Activated CD4-positive, alpha-beta memory T cell treated with anti-CD3 and anti-CD28 coated beads, Interleukin-2, amount 10 ng/mL, durations not matched to agents 7 days and 5 days (primary cell): ENCODE measurements at regions not wholly inside any gene's neighbourhood (a gene's known extent, or its start where the extent isn't known, plus 50 kb on each side); places are given as distances from the start of the nearest gene placed in this dataset.

Experiments used
- CTCF ChIA-PET: fragments of 350-600 bp; sonication (Branson Sonifier 250); formaldehyde crosslinking; loops from one replicate; lab custom pipeline; 2021; ENCODE audit warnings: antibody characterized with exemption, inconsistent platforms; lab: Charles Lee
- POLR2A ChIA-PET: fragments of 350-600 bp; sonication (Branson Sonifier 250); formaldehyde crosslinking; loops from one replicate; lab custom pipeline; 2021; ENCODE audit warnings: antibody characterized with exemption; lab: Charles Lee
- DNase-seq: peaks from one replicate; pipeline ENCODE4 v3.0.0-alpha.2; 2020
- H3K27ac Mint-ChIP-seq: one replicate; pipeline ENCODE4 v1.8.0; 2021; ENCODE audit warnings: mild to moderate bottlenecking, mixed read lengths
- H3K27me3 Mint-ChIP-seq: one replicate; pipeline ENCODE4 v1.8.0; 2021; ENCODE audit warnings: mixed read lengths
- H3K36me3 Mint-ChIP-seq: one replicate; pipeline ENCODE4 v1.8.0; 2021; ENCODE audit warnings: low read depth, mixed read lengths
- H3K4me1 Mint-ChIP-seq: one replicate; pipeline ENCODE4 v1.8.0; 2021; ENCODE audit warnings: mixed read lengths
- H3K4me3 Mint-ChIP-seq: one replicate; pipeline ENCODE4 v1.8.0; 2021; ENCODE audit warnings: mild to moderate bottlenecking, mixed read lengths
- H3K9me3 Mint-ChIP-seq: one replicate; pipeline ENCODE4 v1.8.0; 2021; ENCODE audit warnings: mixed read lengths

DNA sequence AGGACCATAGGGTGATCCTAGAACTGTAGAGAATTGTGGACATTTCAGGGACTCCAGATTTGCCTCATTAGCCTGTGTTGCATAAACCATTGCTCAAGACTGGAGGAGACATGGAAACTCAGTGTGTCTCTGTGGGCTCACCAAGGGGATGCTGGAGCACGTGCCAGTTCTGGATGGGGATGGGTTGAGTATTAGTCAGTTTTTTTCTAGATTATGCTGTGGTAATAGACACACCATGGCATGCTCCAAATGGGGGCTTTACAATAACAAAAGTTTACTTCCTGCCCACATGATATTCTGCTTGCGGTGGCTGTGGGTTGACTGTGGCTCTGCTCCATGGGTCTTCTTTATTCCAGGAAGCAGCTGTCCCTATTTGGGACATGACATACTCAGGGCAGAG is 125.4 kb downstream of the FOXD2 start:
- DNase-seq, result no peak
- Mint-ChIP-seq H3K27ac (no peak overlapping the region), H3K4me1 (peaks cover 1% of the 10 kb centered on the region), H3K36me3 (no peaks in the 10 kb centered on the region), H3K9me3 (no peaks in the 10 kb centered on the region), H3K27me3 (peaks cover 20% of the 10 kb centered on the region), H3K4me3 (no peak overlapping the region)
- ChIA-PET POLR2A (no interaction called here), CTCF (no interaction called here)

DNA sequence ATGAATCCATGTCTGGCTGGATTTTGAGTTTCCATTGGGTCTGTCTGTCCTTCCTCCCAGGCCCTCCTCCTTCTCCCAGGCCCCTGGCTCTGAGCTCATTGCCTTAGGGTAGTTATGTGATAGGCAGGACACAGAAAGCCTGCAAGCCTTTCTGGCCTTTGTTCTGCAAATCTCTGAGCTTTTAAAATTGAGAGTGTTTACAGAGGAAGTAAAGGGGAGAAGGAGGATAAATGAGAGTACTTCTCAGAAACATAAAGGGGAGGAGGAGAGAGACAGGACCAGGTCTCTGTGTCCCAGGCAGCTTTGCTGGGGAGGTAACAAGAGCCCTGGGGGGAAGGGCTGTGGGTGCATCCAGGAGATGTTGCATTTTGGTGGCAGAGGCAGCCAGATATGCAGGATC is 126.7 kb downstream of the FOXD2 start:
- ChIA-PET CTCF (no interaction called here), POLR2A (no interaction called here)
- no peak overlapping the region for H3K4me3 Mint-ChIP-seq
- peaks cover 1% of the 10 kb centered on the region for H3K4me1 Mint-ChIP-seq
- no peaks in the 10 kb centered on the region for H3K36me3 Mint-ChIP-seq
- no peak overlapping the region for H3K27ac Mint-ChIP-seq
- no peak for DNase-seq
- peaks cover 18% of the 10 kb centered on the region for H3K27me3 Mint-ChIP-seq
- no peaks in the 10 kb centered on the region for H3K9me3 Mint-ChIP-seq

DNA sequence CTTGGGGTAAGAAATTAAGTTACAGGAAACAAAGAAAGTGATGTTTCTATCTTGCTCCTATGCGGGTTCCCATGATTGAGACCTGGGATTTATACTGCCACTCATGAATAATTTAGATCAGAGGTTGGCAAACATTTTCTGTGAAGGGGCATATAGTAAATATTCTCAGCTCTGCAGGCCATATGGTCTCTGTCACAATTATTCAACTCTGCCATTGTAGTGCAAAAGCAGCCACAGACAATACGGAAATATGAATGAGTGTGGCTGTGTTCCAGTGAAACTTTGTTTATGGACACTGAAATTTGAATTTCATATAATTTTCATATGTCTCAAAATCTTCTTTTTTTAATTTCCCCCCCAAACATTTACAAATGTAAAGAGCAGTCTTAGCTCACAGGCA is 127.2 kb downstream of the FOXD2 start:
- DNase-seq, result no peak
- peaks cover 18% of the 10 kb centered on the region for H3K27me3 Mint-ChIP-seq
- no peak overlapping the region for H3K4me3 Mint-ChIP-seq
- peaks cover 1% of the 10 kb centered on the region for H3K4me1 Mint-ChIP-seq
- ChIA-PET POLR2A (no interaction called here), CTCF (no interaction called here)
- H3K36me3 Mint-ChIP-seq, result no peaks in the 10 kb centered on the region
- no peaks in the 10 kb centered on the region for H3K9me3 Mint-ChIP-seq
- no peak overlapping the region for H3K27ac Mint-ChIP-seq

- H3K27me3 Mint-ChIP-seq, result peaks cover 18% of the 10 kb centered on the region
- H3K9me3 Mint-ChIP-seq, result no peaks in the 10 kb centered on the region
- H3K4me1 Mint-ChIP-seq, result peaks cover 1% of the 10 kb centered on the region
- no peak for DNase-seq
- POLR2A ChIA-PET, result no interaction called here
- no peak overlapping the region for H3K4me3 Mint-ChIP-seq
- no peak overlapping the region for H3K27ac Mint-ChIP-seq
- no peaks in the 10 kb centered on the region for H3K36me3 Mint-ChIP-seq
- CTCF ChIA-PET, result no interaction called here
These were observed 127.8 kb downstream of the FOXD2 start for GRCh38 chr1:47565676-47566075.

DNA sequence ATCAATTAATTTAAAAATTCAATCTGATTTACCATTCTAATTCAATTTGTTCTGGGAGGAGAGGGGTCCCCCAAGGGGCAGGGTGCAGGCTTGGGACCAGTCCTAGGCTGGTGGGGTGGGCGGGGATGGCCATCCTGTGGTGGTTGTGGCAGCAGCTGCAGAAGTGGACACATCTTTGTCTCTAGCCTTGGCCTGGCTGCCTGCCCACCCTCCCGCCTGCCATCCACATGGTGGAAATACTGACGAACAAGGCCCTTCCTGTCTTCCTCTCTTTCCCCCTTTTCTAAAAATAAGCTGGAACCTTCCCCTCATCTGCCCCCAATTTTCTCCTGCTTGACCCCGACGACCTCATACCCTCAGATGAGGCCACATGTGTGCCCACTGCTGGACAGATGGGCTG is 130.9 kb downstream of the FOXD2 start:
- Mint-ChIP-seq H3K27me3 (peaks cover 4% of the 10 kb centered on the region), H3K36me3 (no peaks in the 10 kb centered on the region), H3K4me3 (no peak overlapping the region), H3K9me3 (no peaks in the 10 kb centered on the region), H3K27ac (no peak overlapping the region), H3K4me1 (no peaks in the 10 kb centered on the region)
- POLR2A ChIA-PET, result interaction anchor here (0.7 kb wide), 1 partner anchor 24 kb away, joined by 3 read pairs; no protein-coding TSS in a partner anchor
- no peak for DNase-seq
- CTCF ChIA-PET, result no interaction called here

DNA sequence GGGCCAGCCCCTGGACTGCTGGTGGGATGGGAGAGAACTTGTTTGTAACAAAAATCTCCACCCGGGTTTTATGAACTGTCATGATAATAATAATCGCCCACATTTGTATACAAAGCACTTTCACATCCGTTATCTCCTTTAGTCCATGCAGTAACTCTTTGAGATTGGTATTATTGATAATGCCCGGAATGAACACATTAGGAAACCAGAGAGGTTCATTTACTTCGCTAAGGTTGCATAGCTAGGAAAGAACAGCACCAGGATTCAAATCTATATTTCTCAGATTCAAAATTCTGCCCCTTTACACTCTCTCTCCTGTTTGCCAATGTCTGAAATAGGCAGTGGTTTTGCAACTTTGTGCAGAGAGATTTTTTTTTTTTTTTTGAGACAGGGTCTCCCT is 131.4 kb downstream of the FOXD2 start:
- DNase-seq, result no peak
- POLR2A ChIA-PET, result interaction anchor here (0.7 kb wide), 1 partner anchor 23 kb away, joined by 3 read pairs; no protein-coding TSS in a partner anchor
- H3K9me3 Mint-ChIP-seq, result no peaks in the 10 kb centered on the region
- no peak overlapping the region for H3K27ac Mint-ChIP-seq
- peaks cover 3% of the 10 kb centered on the region for H3K27me3 Mint-ChIP-seq
- CTCF ChIA-PET, result no interaction called here
- H3K36me3 Mint-ChIP-seq, result no peaks in the 10 kb centered on the region
- H3K4me3 Mint-ChIP-seq, result no peak overlapping the region
- H3K4me1 Mint-ChIP-seq, result no peaks in the 10 kb centered on the region

GRCh38 chr1:47569681-47570470 is 132.0 kb downstream of the FOXD2 start:
- Mint-ChIP-seq H3K27me3 (peaks cover 2% of the 10 kb centered on the region), H3K27ac (no peak overlapping the region), H3K4me3 (no peak overlapping the region), H3K4me1 (no peaks in the 10 kb centered on the region), H3K36me3 (no peaks in the 10 kb centered on the region), H3K9me3 (no peaks in the 10 kb centered on the region)
- DNase-seq, result no peak
- ChIA-PET CTCF (no interaction called here), POLR2A (interaction anchor here (0.7 kb wide), 1 partner anchor 22 kb away, joined by 3 read pairs; no protein-coding TSS in a partner anchor)

GRCh38 chr1:47571161-47571560 is 133.3 kb downstream of the FOXD2 start:
- Mint-ChIP-seq H3K36me3 (no peaks in the 10 kb centered on the region), H3K9me3 (no peaks in the 10 kb centered on the region), H3K27me3 (peaks cover 2% of the 10 kb centered on the region), H3K27ac (no peak overlapping the region), H3K4me1 (no peaks in the 10 kb centered on the region), H3K4me3 (no peak overlapping the region)
- DNase-seq, result no peak
- CTCF ChIA-PET, result no interaction called here
- POLR2A ChIA-PET, result no interaction called here

DNA sequence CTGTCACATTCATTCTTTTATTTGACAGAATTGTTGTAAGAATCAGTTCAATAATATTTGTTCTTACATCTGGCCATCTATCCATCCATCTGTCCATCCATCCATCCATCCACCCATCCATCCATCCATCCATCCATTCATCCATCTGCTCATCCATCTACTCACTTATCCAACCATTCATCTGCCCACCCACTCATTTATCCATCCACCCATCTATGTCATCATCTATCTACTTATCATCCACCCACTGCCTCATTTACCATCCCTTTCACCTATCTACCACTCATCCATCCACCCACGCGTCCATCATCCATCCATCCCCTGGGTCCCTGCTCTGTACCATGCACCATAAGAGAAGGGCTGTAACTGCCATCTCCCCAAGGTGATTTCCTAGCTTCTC is 134.1 kb downstream of the FOXD2 start:
- ChIA-PET CTCF (no interaction called here), POLR2A (no interaction called here)
- no peak for DNase-seq
- Mint-ChIP-seq H3K27me3 (peaks cover 2% of the 10 kb centered on the region), H3K9me3 (no peaks in the 10 kb centered on the region), H3K27ac (no peak overlapping the region), H3K36me3 (no peaks in the 10 kb centered on the region), H3K4me1 (no peaks in the 10 kb centered on the region), H3K4me3 (no peak overlapping the region)

DNA sequence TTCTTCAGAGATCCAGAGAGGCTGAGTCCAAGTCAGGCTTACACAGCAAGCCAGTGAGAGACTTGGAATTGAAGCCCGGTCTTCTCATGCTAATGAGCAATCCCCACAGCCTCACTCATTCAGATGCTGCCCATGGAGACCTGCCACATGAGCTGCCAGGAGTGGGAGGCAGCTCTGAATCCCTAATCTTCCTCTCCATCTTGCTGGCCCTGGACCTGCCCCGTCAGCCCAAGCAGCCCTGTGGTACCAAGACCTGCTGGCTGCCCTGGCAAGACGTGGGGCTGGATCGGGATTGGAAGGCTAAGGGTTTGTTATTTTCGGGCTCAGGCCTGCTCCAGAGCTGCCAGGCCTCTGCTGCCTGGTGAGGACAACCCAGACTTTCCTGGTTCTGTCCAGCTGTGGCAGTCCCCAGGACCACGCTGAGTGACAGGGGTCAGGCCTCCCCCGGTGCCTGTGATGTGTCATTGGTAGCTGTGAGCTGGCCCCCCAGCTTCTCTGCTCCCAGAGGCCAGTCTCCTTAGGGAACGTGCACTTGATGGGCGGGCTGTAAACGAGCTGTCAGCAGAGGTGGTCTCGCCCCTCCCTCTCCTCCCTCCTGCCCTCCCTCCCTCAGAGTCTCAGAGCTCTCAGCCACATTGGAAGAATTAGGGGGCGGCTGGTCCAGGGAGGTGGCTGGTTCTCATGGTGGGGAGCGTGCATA is 135.0 kb downstream of the FOXD2 start:
- H3K4me3 Mint-ChIP-seq, result no peak overlapping the region
- peaks cover 2% of the 10 kb centered on the region for H3K27me3 Mint-ChIP-seq
- ChIA-PET POLR2A (no interaction called here), CTCF (no interaction called here)
- no peaks in the 10 kb centered on the region for H3K4me1 Mint-ChIP-seq
- H3K9me3 Mint-ChIP-seq, result no peaks in the 10 kb centered on the region
- H3K27ac Mint-ChIP-seq, result no peak overlapping the region
- no peak for DNase-seq
- H3K36me3 Mint-ChIP-seq, result no peaks in the 10 kb centered on the region

DNA sequence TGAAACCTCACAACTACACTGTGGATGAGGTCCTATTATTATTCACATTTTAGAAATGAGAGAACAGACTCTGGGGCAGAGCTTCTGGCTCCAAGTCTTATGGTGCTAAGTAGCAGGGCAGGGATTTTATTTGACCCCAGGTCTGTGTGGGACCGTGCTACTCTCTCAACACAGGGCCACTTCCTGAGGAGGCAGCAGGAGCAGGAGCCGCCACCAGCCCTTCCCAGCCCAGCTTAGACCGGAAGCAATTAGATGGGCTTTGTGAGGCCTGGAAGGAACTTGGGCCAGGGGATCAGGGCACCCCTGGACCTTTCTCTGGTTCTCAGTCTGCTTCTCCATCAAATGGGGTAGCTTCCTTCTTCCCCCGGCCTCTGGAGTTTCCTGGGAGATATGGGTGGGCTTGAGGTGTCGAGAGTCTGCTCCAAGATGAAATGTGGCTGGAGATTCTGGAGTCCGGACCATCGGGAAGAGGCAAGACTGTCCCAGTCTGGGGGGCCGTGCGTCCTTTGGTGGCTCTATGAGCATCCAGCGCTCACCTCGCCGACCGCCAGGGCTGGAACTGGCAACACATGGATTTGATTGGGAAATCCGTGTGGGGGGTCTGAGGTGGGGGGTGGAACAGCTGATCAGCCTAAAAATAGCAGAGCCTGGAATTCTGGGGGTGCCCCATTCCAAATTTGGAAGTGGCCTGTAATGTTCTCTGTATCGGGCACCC is 136.8 kb downstream of the FOXD2 start:
- Mint-ChIP-seq H3K27ac (no peak overlapping the region), H3K36me3 (no peaks in the 10 kb centered on the region), H3K4me3 (no peak overlapping the region), H3K4me1 (no peaks in the 10 kb centered on the region), H3K9me3 (no peaks in the 10 kb centered on the region), H3K27me3 (peaks cover 6% of the 10 kb centered on the region)
- ChIA-PET CTCF (no interaction called here), POLR2A (no interaction called here)
- DNase-seq, result no peak

DNA sequence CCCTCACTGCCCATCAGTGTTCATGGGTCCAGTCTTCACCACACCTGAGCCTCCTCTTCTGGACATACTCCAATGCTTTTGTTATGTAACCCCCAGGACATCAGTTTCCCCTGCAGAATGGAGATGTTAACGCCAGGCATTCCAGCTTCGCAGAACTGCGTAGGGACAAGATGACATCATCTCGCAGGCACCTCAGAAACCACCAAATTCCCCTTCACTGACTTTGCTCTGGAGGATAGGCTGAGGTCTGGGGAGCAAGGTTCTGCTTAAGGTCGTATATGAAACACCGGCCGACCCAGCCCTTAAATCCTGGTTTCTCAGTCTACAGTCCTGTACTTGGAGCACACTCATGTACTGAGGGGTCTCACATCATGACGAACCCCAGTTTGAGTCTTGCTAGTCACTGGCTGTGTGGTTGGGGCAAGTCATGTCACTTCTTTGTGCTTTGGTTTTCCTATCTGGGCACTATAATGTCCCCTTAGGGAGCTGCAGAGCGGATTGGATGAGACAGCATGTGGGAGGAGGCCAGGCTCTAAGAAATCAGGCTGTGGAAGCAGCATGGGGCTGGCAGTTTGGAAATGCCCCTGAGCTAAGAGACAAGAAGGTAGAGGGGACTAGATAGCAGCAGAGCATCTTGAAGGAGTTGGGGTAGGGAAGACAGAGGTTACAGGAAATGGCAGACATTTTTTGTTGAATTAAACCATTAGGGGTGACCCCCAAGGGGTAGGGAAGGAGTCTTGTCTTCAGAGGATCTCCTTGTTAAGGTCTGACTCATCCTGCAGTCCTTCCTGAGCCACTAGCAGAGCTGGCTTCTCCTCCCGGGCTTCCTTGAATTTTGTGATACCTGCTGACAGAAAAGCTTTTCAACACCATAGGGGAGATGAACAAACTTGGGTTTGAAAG is 138.3 kb downstream of the FOXD2 start:
- Mint-ChIP-seq H3K9me3 (no peaks in the 10 kb centered on the region), H3K36me3 (no peaks in the 10 kb centered on the region), H3K4me3 (no peak overlapping the region), H3K4me1 (no peaks in the 10 kb centered on the region), H3K27me3 (peaks cover 14% of the 10 kb centered on the region), H3K27ac (no peak overlapping the region)
- CTCF ChIA-PET, result interaction anchor here (1.4 kb wide), 1 partner anchor 16 kb away, joined by 3 read pairs; no protein-coding TSS in a partner anchor
- no peak for DNase-seq
- POLR2A ChIA-PET, result no interaction called here
